ENCODE measurements at regions not wholly inside any gene's neighbourhood (a gene's known extent, or its start where the extent isn't known, plus 50 kb on each side); places are given as distances from the start of the nearest gene placed in this dataset.

- no peak for DNase-seq (ENCODE audit: low read depth)
Measured at GRCh38 chr4:79023799-79024770, 84.8 kb upstream of the PAQR3 start.

GRCh38 chr4:79022529-79022928 lies 83.3 kb upstream of the PAQR3 start:
- no peak for DNase-seq (ENCODE audit: low read depth)

GRCh38 chr4:79017481-79017880 lies 78.2 kb upstream of the PAQR3 start:
- no peak for DNase-seq (ENCODE audit: low read depth)

- no peak for DNase-seq (ENCODE audit: low read depth)
Measured at GRCh38 chr4:79016878-79017277, 77.6 kb upstream of the PAQR3 start.

- no peak for DNase-seq (ENCODE audit: low read depth)
Measured at GRCh38 chr4:79015411-79015810, 76.2 kb upstream of the PAQR3 start.

- no peak for DNase-seq (ENCODE audit: low read depth)
Measured at GRCh38 chr4:79014230-79014629, 75.0 kb upstream of the PAQR3 start.

GRCh38 chr4:79013756-79014155 lies 74.5 kb upstream of the PAQR3 start:
- DNase-seq (ENCODE audit: low read depth), result no peak

GRCh38 chr4:78990938-78991810 lies 51.9 kb upstream of the PAQR3 start:
- DNase-seq (ENCODE audit: low read depth), result no peak

- DNase-seq (ENCODE audit: low read depth), result no peak
Measured at GRCh38 chr4:78989697-78990270, 50.5 kb upstream of the PAQR3 start.
